Stomach (tissue), 8 donors: ENCODE measurements at regions not wholly inside any gene's neighbourhood (a gene's known extent, or its start where the extent isn't known, plus 50 kb on each side); places are given as distances from the start of the nearest gene placed in this dataset.

Source experiments
- DNase-seq, 2 donors: peaks; one replicate each; pipeline versions ENCODE4 v3.0.0 to v3.0.0-alpha.2; 2013 to 2019
- H3K27ac ChIP-seq, 5 donors: fragments of 200-600 bp in 4 of 5; sonication (generic) in 4 of 5; one replicate each; pipeline ENCODE4 v1.5.1; 2013 to 2019; ENCODE audit warnings: mild to moderate bottlenecking in 1 of 5, moderate library complexity in 1 of 5
- H3K27me3 ChIP-seq, 3 donors: fragments of 200-600 bp; sonication (generic); one replicate each; pipeline ENCODE4 v1.5.1; 2017 to 2019; ENCODE audit warnings: mixed run types in 1 of 3
- H3K36me3 ChIP-seq, 4 donors: fragments of 200-600 bp; sonication (generic); 1 replicate in 3 of 4; 2 replicates in 1 of 4; pipeline ENCODE4 v1.5.1; 2016 to 2019
- H3K4me1 ChIP-seq, 4 donors: fragments of 200-600 bp; sonication (generic); one replicate each; pipeline ENCODE4 v1.5.1; 2016 to 2019
- H3K4me3 ChIP-seq, 4 donors: fragments of 200-600 bp; sonication (generic) in 3 of 4; one replicate each; pipeline ENCODE4 v1.5.1; 2016 to 2019; ENCODE audit warnings: mild to moderate bottlenecking in 1 of 4
- H3K9me3 ChIP-seq, 4 donors: fragments of 200-600 bp; sonication (generic); one replicate each; pipeline ENCODE4 v1.5.1; 2016 to 2019
- CTCF ChIP-seq, 7 experiments: fragments of 450-650 bp in 4 of 7; fragments of 200-600 bp in 3 of 7; sonication (generic) in 3 of 7; IDR thresholded peaks; one replicate each; pipeline ENCODE4 v1.5.1; 2016 to 2019; ENCODE audit warnings: antibody characterized with exemption in 7 of 7, control low read depth in 2 of 7, mild to moderate bottlenecking in 1 of 7
- EP300 ChIP-seq: sonication (generic); formaldehyde crosslinking; IDR thresholded peaks from one replicate; pipeline ENCODE4 v1.6.1; 2017; ENCODE audit warnings: antibody characterized with exemption
- POLR2A ChIP-seq, 4 donors: fragments of 450-650 bp; IDR thresholded peaks; one replicate each; pipeline ENCODE4 v1.6.1; 2016; ENCODE audit warnings: antibody characterized with exemption in 4 of 4, control low read depth in 2 of 4, mild to moderate bottlenecking in 1 of 4, moderate library complexity in 1 of 4
- POLR2AphosphoS5 ChIP-seq, 3 donors: sonication (generic); formaldehyde crosslinking; IDR thresholded peaks; one replicate each; pipeline ENCODE4 v1.6.1; 2016; ENCODE audit warnings: antibody characterized with exemption in 3 of 3
- WGBS, 5 donors: extraction: QIAGEN DNeasy Blood & Tissue Kit in 3 of 5; methylation state at CpG; one replicate each; pipeline versions ENCODE4 v1.1.5 to v1.1.7; 2013 to 2018; 5-methylcytosine and 5-hydroxymethylcytosine counted together
- intact Hi-C: fragments of 100-400 bp; cut with DNase I; formaldehyde crosslinking; loops from one replicate; pipeline ENCODE4 v1.15.1; 2023; ENCODE audit warnings: low total_unique reads
- donor health status: healthy with polysubstance abuse.
- donor health status: Bipolar disorder and iron deficiency.
- donor health status: healthy.

GRCh38 chr6:130749402-130749801 lies 77.8 kb upstream of the SMLR1 start:
- TF ChIP-seq EP300 (no peak), CTCF (IDR thresholded peaks at IDR 0.05) (no peak), POLR2AphosphoS5 (IDR thresholded peaks at IDR 0.05) (no peak), POLR2A (IDR thresholded peaks at IDR 0.05) (no peak)
- no peaks in the 10 kb centered on the region for H3K4me1 ChIP-seq
- intact Hi-C loops, result no loop called here
- H3K36me3 ChIP-seq, result no peaks in the 10 kb centered on the region
- no peak overlapping the region for H3K27ac ChIP-seq
- no peak overlapping the region for H3K4me3 ChIP-seq
- H3K9me3 ChIP-seq, result peaks cover 0 to 16% (median 12%) of the 10 kb centered on the region in 4 donors
- 80 to 95% (median 92%) methylated on average over 3 of the region's 3 CpGs for WGBS, 5 donors
- no peak for DNase-seq
- no peaks in the 10 kb centered on the region for H3K27me3 ChIP-seq

GRCh38 chr6:130752267-130752666 lies 74.9 kb upstream of the SMLR1 start:
- no peaks in the 10 kb centered on the region for H3K4me1 ChIP-seq
- TF ChIP-seq CTCF (IDR thresholded peaks at IDR 0.05) (no peak), POLR2AphosphoS5 (IDR thresholded peaks at IDR 0.05) (no peak), EP300 (no peak), POLR2A (IDR thresholded peaks at IDR 0.05) (no peak)
- no peaks in the 10 kb centered on the region for H3K27me3 ChIP-seq
- intact Hi-C loops, result no loop called here
- no peaks in the 10 kb centered on the region for H3K36me3 ChIP-seq
- 86 to 94% (median 88%) methylated on average over 3 of the region's 3 CpGs for WGBS, 5 donors
- peaks cover 0 to 16% (median 12%) of the 10 kb centered on the region in 4 donors for H3K9me3 ChIP-seq
- no peak for DNase-seq
- no peak overlapping the region for H3K27ac ChIP-seq
- H3K4me3 ChIP-seq, result no peak overlapping the region

- intact Hi-C loops, result no loop called here
- TF ChIP-seq CTCF (IDR thresholded peaks at IDR 0.05) (no peak), POLR2A (IDR thresholded peaks at IDR 0.05) (no peak), POLR2AphosphoS5 (IDR thresholded peaks at IDR 0.05) (no peak), EP300 (no peak)
- Histone ChIP-seq H3K27ac (no peak overlapping the region), H3K4me1 (no peaks in the 10 kb centered on the region), H3K27me3 (no peaks in the 10 kb centered on the region), H3K36me3 (no peaks in the 10 kb centered on the region), H3K9me3 (peaks cover 0 to 6% (median 2%) of the 10 kb centered on the region in 4 donors), H3K4me3 (no peak overlapping the region)
- no peak for DNase-seq
- WGBS, 5 donors, result 75 to 97% (median 93%) methylated on average over 3 of the region's 3 CpGs
Observed at GRCh38 chr6:130754786-130755367, 72.3 kb upstream of the SMLR1 start.

- intact Hi-C loops, result no loop called here
- no peak overlapping the region for H3K4me3 ChIP-seq
- H3K27ac ChIP-seq, result no peak overlapping the region
- 65 to 74% (median 68%) methylated on average over 5 of the region's 5 CpGs for WGBS, 5 donors
- no peaks in the 10 kb centered on the region for H3K4me1 ChIP-seq
- DNase-seq, result no peak
- H3K27me3 ChIP-seq, result no peaks in the 10 kb centered on the region
- no peaks in the 10 kb centered on the region for H3K36me3 ChIP-seq
- H3K9me3 ChIP-seq, result peaks cover 0 to 7% (median 0%) of the 10 kb centered on the region in 4 donors
- TF ChIP-seq POLR2AphosphoS5 (IDR thresholded peaks at IDR 0.05) (no peak), POLR2A (IDR thresholded peaks at IDR 0.05) (no peak), EP300 (no peak), CTCF (IDR thresholded peaks at IDR 0.05) (no peak)
Observed at GRCh38 chr6:130755368-130756034, 71.7 kb upstream of the SMLR1 start.
